Astrocyte of the cerebellum (primary cell): ENCODE measurements at regions not wholly inside any gene's neighbourhood (a gene's known extent, or its start where the extent isn't known, plus 50 kb on each side); places are given as distances from the start of the nearest gene placed in this dataset.

Source experiments
- DNase-seq: peaks from one replicate; pipeline ENCODE4 v3.0.0-alpha.2; 2011; ENCODE audit warnings: low read depth
- H3K4me3 ChIP-seq: 2 replicates; pipeline ENCODE4 v1.5.1; 2011; ENCODE audit warnings: mild to moderate bottlenecking, low read depth, low read length, moderate library complexity
- CTCF ChIP-seq: IDR thresholded peaks from 2 replicates; pipeline ENCODE4 v1.5.1; 2012; ENCODE audit warnings: low read length, low read depth, moderate library complexity, mild to moderate bottlenecking; ENCODE audit errors: missing control alignments
- in situ Hi-C: cut with HindIII; loops from 2 replicates; pipeline ENCODE4 v1.10.0; 2017; ENCODE audit warnings: low sequenced_read_pairs

GRCh38 chr2:129771418-129772189 lies 207.9 kb upstream of the RAB6C start:
- TF ChIP-seq CTCF, result no peak
- H3K4me3 ChIP-seq, result no peak overlapping the region
- DNase-seq, result no peak
- in situ Hi-C loops, result no loop called here

GRCh38 chr2:129772190-129772579 lies 207.3 kb upstream of the RAB6C start:
- TF ChIP-seq CTCF, result no peak
- no peak overlapping the region for H3K4me3 ChIP-seq
- no peak for DNase-seq
- in situ Hi-C loops, result no loop called here

GRCh38 chr2:129775952-129776653 lies 203.4 kb upstream of the RAB6C start:
- no peak for TF ChIP-seq CTCF
- no peak for DNase-seq
- in situ Hi-C loops, result no loop called here
- H3K4me3 ChIP-seq, result no peak overlapping the region

GRCh38 chr2:129777146-129777545 lies 202.3 kb upstream of the RAB6C start:
- no peak for DNase-seq
- in situ Hi-C loops, result no loop called here
- TF ChIP-seq CTCF, result no peak
- H3K4me3 ChIP-seq, result no peak overlapping the region

GRCh38 chr2:129777762-129778583 lies 201.5 kb upstream of the RAB6C start:
- no peak for TF ChIP-seq CTCF
- no peak for DNase-seq
- in situ Hi-C loops, result no loop called here
- H3K4me3 ChIP-seq, result no peak overlapping the region

GRCh38 chr2:129778584-129778877 lies 200.9 kb upstream of the RAB6C start:
- in situ Hi-C loops, result no loop called here
- no peak overlapping the region for H3K4me3 ChIP-seq
- DNase-seq, result no peak
- no peak for TF ChIP-seq CTCF
